Mucosa of gallbladder (tissue), 1 donor: ENCODE measurements at regions not wholly inside any gene's neighbourhood (a gene's known extent, or its start where the extent isn't known, plus 50 kb on each side); places are given as distances from the start of the nearest gene placed in this dataset.
A peak's percentile ranks its signal among the peaks of the same experiment; 100 is the strongest.
"Not testable (repeated sequence)": the region's sequence is repeated elsewhere in the genome, so short reads cannot be mapped to it uniquely, and the experiment has no call there.

Experiments used
- DNase-seq: peaks from one replicate; pipeline ENCODE4 v3.0.0-alpha.2; 2020; ENCODE audit warnings: low spot score
- donor health status: DM: no; HTN: no; CAD: no.

DNA sequence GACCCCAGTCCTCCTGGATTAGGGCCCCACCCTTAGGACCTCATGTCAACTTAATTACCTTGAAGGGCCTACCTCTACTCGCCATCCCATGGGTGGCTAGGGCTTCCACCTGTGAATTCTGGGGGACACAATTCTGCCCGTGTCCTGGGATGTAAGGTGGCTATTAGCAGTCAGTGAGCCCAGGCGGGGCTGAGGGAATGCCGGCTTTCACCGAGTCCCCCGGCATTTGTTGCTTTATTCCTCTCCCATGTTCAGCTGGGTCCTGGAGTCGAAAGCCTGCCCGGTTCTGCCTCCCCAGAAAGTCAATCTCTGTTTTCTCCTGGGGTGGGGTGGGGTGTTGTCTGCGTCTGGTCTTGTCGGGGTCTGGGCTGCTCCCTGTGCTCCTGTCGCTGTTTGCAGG lies 125.6 kb downstream of the GLRX3 start:
- no peak for DNase-seq

DNA sequence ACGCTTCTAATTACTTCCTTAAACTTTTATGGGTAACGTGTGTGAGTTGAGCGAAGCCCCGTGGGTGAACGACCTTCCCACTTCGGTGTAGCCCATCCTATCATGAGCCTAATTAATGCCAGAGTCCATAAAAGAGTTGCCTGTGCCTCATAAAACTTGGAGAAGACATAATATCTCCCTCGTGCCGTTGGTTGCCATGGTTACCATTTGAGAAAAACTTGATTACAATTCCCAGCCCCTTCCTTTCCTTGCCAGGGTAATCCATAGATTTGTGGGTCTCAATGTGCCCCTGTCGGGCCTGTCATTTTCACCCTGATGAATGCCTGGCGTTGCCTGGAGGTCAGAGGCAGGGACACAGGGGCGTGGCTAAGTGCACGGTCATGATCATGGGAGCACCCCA lies 127.1 kb downstream of the GLRX3 start:
- DNase-seq, result no peak

DNA sequence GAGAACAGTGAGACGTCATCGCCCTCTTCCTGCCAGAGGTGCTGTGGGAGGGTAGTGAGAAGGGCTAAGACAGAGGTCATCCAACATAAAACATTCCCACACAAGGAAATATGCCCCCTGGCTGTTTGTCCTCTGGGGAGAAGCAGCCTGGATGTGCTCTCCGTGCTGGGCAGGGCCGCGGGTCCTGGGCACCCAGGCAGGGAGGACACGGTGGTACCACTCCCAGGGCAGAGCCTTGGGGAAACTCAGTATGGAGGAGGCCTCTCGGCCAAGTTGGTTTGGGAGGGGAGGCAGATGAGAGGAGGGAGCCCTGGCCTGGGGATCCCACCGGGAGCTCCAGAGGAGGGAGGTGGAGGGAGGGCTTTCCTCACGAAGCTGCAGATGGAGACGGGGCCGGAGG lies 129.4 kb downstream of the GLRX3 start:
- DNase-seq, result no peak

DNA sequence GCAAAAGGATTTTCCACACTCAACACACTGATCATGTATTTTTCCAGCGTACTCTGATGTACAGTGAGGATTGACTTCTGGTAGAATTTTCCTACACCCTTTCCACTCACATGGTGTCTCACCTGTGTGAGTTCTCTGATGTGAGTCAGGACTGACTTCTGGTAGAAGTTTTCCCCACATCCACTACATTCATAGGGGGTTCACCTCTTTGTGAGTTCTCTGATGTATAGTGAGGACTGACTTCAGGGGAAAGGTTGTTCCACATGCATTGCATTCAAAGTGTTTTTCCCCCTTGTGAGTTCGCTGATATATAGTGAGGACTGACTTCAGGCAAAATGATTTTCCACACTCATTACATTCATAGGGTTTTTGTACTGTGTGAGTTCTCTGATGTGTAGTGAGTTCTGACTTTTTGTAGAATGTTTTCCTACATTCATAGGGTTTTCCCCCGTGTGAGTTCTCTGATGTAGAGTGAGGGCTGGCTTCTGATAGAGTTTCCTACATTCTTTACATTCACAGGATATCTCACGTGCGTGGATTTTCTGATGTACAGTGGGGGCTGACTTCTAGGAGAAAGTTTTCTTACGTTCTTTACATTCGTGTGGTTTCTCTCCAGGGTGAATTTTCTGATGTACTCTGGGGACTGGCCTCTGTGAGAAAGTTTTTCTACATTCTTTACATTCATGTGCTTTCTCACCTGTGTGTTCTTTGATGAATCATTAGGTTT lies 146.5 kb downstream of the GLRX3 start:
- no peak for DNase-seq

DNA sequence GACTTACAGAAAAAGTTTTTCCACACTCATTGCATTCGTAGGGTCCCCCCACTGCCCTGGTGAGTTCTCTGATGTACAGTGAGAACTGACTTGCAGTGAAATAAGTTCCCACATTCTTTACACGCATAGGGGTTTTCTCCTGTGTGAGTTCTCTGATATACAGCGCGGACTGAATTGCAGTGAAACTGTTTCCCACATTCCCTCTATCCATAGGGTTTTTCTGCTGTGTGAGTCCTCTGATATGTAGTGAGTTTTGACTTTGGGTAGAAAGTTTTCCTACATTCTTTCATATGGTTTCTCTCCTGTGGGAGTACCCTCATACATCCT lies 147.0 kb downstream of the GLRX3 start:
- DNase-seq, result no peak

DNA sequence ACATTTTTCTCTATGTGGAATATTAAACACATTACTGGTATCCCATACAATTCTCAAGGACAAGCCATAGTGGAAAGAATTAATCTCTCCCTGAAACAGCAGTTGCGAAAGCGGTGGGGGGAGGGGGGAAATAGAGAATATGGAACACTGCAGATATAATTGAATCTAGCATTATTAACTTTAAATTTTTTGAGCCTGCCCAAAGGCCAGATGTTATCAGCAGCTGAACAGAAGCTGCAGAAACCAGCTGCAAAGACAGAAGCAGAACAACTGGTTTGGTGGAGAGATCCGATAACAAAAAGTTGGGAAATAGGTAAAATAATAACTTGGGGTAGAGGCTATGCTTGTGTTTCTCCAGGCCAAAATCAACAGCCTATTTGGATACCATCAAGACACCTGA lies 159.6 kb downstream of the GLRX3 start:
- DNase-seq, result not testable (repeated sequence)

DNA sequence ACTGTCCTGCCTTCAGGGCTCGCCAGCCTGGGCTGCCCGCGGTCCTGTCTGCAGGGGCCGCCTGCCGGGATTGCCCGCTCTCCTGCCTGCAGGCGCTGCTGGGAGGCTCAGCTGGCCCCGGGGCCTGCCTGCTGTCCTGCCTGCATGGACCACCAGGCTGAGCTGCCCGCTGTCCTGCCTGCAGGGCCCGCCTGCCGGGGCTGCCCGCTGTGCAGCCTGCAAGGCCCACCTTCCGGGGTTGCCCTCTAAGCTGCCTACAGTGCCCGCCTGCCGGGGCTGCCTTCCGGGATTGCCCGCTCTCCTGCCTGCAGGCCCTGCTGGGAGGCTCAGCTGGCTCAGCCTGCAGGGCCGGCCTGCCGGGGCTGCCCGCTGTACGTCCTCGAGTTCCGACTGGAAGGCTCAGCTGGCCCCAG lies 164.4 kb downstream of the GLRX3 start:
- DNase-seq, result peak; percentile 10

DNA sequence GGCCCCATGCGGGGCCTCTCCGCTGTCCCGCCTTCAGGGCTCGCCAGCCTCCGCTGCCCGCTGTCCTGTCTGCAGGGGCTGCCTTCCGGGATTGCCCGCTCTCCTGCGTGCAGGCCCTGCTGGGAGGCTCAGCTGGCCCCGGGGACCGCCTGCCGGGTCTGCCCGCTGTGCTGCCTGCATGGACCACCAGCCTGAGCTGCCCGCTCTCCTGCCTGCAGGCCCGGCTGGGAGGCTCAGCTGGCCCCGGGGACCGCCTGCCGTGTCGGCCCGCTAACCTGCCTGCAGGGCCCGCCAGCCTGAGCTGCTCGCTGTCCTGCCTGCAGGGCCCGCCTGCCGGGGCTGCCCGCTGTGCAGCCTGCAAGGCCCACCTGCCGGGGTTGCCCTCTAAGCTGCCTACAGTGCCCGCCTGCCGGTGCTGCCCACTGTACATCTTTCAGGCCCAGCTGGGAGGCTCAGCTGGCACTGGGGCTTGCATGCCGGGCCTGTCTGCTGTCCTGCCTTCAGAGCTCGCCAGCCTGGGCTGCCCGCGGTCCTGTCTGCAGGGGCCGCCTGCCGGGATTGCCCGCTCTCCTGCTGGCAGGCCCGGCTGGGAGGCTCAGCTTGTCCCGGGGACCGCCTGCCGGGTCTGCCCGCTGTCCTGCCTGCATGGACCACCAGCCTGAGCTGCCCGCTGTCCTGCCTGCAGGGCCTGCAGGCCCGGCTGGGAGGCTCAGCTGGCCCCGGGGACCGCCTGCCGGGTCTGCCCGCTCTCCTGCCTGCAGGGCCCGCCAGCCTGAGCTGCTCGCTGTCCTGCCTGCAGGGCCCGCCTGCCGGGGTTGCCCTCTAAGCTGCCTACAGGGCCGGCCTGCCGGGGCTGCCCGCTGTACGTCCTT lies 165.1 kb downstream of the GLRX3 start:
- peak; percentile 49 for DNase-seq

DNA sequence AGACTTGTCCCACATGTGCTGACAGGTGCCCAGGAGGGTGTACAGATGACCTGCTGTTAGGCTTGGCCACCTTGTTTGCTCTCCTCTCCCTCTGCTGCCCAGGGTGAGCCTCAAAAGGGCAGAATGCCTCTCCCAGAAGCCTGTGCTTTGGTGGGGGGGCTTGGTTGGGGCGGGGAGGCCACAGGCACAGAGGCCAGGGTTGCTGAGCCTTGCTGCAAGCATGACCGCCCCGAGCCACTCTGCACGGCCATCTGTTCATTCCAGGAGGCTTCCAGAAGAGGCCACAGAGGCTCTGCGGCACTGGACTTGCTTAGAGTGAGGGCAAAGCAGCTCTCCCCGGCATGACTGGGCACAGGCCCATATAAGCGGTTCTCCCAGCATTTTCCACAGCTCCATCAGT lies 190.8 kb downstream of the GLRX3 start:
- DNase-seq, result no peak

DNA sequence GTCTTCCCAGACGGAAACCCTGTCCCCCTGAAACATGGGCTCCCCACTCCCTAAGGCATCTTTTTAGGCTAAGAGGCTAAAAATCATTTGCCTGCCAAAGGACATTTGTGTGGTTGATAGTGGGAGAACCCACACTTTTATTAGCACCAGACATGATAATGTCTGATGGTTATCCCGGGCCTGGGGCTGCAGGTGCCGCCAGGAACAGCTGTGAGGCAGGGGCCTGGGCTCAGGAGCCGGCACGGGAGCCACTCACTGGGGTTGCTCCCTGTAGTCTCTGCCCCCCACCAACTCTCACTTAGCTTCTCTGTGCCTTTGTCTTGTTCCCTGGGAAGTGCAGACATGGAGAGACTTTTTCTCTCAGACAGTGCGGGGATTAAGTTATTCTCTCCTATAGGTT lies 193.6 kb downstream of the GLRX3 start:
- DNase-seq, result no peak

DNA sequence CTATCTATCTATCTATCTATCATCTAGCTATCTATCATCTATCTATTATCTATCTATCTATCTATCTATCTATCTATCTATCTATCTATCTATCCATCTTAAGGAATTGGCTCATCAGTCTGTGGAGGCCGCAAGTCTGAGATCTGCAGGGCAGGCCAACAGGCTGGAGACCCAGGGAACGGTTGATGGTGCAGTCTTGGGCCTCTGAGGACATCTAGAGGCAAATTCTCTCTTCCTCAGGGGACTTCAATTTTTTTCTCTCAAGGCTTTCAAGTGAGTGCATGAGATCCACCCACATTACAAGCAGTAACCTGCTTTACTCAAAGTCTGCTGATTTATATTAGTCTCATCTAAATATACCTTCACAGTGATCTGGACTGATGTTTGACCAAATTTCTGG lies 197.0 kb downstream of the GLRX3 start:
- DNase-seq, result no peak

DNA sequence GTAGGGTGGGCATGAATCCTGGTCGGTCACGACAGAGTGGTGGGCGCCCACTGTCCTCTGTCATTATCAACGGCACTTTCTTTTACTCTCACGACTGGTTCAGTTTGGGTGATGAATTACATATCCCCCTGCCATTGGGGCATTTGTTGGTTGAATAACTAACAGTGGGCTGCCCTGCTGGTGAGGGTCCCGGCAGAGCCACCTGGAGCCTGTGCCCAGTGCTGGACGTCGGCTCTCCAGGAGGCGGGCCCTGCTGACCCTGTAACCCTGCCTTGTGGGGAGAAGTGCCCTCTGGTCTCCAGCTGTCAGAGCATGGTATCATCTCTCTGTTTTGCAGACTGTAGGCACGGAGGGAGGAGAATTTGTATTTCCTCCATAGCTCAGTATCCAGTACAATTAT lies 199.1 kb downstream of the GLRX3 start:
- no peak for DNase-seq

DNA sequence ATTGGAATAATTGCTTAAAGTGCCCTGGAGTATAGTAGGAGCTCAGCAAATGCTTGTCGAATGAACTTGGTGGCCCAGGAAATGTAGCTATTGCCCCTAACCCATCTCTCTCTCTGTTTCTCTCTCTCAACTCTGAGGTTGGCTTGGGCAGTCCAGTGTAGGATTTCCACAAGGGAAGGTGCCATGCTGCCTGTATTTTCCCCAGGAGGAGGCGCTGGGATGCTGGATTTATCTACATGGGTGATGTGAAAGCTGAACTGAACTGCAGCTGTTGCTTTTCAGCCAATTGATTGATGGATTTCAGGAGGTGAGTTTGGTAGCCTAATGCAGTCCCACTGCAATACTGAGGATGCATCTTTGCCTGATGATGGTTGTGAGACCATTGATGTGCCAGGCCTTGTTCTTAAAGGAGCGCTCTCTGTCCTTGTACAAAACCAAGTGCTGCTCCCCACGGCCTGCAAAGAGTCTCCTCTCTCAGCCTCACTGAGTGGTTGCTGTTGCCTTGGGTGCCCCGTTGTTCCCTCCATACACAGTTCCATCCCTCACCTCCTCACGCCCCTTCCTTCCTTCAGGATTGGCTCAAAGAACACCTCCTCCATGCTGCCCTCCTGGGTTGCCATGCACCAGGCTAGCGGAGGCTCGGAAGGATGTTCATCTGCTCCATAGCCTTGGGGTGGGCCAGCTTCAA lies 200.6 kb downstream of the GLRX3 start:
- no peak for DNase-seq

DNA sequence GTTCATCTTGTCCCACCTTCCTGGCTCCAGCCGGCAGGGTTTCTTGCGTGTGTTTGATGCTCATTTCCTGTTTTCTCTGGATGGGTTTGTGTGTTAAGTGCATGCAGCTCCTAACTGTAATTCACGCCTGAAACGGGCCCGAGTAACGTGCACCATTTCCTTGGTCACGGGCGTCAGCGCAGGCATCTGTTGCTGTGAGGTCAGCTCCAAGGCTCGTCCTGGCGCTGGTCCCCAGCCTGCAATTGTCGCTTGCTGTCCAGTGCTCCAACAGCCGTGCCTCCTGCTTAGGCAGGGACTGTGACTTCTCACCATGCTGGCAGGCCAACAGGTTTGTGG lies 201.1 kb downstream of the GLRX3 start:
- DNase-seq, result no peak

DNA sequence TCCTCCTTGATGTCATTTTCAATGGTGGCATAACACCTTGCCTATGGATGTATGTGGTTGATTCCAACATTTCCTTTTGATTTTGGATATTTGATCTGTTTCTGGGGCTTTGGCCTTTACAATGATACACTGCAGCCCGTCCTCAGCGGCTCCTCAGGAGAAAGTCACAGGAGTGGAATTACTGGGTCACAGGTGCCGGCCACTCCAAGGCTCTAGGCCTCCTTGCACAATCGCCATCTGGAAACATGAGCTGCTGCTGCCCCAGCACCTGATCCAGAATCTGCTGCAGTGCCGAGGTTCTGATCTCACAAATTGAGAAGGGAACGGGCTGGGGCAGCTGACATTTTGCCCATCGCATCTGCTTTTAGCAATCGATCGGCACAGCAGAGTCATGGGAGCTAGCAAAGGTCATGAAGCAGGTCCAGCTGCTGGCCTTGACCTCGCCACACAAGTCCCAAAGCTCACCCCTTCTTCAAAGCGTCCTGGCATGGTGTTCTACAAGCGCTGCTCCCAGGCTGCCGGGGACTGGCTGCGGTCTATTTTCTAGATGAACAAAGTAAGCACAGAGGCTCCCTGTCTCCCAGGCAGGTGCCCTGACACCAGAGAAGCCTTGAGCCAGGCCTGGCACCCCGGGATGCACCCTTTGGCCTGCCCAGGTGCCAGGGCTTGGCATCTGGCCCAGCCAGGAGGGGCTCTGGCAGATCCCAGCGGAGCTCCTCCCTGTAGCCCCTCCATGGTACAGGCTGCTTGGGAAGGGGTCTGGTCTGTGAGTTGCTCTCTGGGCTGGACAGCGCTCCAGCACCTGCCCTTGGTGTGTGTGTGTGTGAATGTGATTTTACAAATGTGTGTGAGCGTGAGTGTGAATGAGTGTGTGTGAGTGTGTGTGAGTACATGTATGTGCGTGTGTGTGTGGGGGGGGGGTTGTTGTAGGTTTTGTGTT lies 201.8 kb downstream of the GLRX3 start:
- DNase-seq, result no peak

DNA sequence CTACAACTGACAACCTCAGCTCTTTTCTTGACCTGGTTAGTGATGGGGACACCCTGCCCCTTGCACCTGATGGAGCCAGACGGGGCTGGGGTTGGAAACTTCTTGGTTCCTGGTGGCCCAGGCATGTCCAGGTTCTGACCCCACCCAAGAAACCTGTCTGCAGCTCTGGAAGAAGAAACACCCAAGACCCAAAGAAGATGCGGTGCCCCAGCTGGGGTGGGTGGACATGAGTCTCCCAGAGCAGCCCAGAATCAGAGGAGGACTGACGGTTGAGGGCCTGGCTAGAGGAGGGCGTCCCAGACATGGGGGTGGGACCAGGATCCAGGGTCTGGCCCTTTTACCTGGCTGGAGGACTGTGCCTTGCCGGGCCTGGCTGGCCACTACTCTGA lies 202.4 kb downstream of the GLRX3 start:
- no peak for DNase-seq

DNA sequence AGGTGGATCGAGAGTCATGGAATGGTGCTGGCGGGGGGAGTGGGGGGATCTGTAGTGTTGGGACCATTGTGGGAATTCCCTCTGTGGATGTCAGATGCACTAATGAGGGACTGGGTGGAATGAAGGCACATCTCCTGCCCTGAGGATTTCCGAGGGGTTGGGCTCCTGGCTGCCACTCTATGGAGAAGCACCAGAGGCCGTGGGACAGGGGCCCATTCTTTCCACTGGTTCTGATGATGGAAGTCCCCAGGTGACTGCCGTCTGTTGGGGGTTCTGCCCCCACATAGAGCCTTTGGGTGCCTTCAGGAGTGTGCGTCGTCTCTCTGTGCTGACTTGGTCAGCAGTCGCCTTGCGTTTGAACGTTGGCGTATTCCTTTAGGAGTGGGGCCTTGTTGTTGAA lies 202.9 kb downstream of the GLRX3 start:
- no peak for DNase-seq

DNA sequence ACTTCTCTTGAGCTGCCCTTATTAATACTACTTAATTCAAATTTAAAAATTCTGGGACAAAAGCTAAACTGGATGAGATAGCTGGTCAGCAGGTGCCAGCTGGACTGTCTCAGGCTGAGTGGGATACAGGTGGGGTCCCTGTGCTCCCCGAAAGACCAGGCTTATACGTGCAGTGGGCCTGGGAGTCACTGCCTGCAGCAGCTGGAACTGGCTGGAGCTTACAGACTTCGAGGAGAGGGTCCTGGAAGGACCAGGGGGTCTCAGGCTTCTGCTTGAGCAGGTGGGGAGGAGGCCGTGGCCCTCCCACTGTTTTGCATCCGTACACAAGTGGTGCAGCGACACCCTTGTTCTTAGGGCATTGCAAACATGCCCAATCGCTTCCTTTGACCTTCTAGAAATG lies 203.7 kb downstream of the GLRX3 start:
- DNase-seq, result no peak

DNA sequence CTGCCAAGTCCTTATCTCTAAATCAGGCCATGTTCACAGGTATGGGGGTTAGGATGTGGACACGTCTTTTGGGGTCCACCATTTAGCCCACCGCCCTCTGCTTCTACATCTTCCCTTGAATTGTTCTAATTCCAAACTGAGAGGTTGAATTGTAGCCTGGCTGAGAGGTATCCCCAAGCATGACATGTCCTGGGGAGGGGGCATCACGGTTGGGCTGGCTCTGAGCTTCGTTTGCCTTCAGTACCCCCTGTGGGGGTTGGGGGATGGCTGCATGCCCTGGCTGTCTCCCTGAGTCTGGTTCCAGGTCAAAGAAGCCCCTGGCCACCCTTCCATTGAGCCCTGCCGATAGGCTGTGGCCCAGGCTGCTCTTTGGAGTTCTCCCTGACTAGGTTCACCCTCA lies 204.6 kb downstream of the GLRX3 start:
- no peak for DNase-seq

DNA sequence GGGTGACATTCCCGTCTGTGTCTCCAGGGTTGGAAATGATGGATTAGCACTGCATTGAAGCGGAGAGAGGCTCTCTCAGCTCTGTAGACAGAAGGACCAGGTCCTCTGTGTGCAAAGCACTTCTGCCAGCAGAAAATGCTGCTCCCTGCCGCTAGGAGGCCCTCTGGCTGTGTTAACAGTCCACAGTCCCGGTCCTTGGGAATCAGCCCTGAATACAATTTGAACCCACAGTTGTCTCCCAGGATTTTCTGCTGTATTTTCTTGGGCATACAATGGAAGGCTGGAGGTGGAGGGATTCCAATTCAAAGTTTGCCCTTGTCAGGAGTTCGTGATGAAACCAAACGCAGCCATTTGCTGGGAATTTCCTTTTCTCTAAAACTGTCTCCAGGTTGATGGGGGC lies 205.2 kb downstream of the GLRX3 start:
- DNase-seq, result no peak

DNA sequence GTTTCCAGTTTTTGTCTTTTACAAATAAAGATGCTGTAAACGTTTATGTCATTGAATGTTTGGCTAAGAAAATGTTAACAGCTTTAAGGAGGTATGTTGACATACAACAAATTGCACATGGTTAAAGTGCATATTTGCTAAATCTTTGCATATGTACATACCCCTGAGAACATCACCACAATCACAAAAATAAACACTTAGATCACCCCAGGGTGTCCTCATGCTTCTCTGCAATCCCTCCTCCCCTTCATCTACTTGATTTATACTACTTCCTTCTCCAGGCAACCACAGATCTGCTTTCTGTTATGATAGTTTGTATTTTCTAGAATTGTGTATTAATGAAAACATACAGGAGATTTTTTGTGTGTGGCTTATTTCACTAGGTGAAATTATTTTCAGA lies 209.5 kb downstream of the GLRX3 start:
- no peak for DNase-seq

DNA sequence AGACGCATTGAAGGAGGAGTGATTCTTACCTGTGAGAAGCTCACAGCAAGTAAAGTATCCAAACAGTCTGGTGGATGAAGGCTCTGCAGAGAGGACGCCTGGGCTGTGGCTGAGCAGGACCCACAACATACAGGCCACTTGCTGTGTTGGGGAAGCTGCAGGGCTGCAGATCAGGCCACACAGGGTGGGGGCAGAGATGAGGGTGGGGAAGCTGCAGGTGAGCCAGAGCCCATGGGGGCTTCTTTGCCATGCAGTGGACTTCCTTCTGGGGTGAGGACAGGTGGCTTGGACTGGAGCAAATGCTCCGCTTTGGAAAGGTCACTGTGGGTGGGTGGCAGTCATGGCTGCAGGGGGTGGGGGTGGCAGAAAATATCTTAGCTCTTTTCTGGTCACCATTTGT lies 214.8 kb downstream of the GLRX3 start:
- DNase-seq, result no peak
